VCaP (cell line): ENCODE measurements at regions not wholly inside any gene's neighbourhood (a gene's known extent, or its start where the extent isn't known, plus 50 kb on each side); places are given as distances from the start of the nearest gene placed in this dataset.

Experiments
- H3K27ac ChIP-seq: fragments of 450-650 bp; 2 replicates; pipeline ENCODE4 v1.5.1; 2017
- TF ChIP-seq, protein P1 (sequence below): fragments of 450-650 bp; conservative IDR thresholded peaks from 2 replicates; pipeline ENCODE4 v1.5.1; 2017; ENCODE audit warnings: mild to moderate bottlenecking, moderate library complexity

DNA sequence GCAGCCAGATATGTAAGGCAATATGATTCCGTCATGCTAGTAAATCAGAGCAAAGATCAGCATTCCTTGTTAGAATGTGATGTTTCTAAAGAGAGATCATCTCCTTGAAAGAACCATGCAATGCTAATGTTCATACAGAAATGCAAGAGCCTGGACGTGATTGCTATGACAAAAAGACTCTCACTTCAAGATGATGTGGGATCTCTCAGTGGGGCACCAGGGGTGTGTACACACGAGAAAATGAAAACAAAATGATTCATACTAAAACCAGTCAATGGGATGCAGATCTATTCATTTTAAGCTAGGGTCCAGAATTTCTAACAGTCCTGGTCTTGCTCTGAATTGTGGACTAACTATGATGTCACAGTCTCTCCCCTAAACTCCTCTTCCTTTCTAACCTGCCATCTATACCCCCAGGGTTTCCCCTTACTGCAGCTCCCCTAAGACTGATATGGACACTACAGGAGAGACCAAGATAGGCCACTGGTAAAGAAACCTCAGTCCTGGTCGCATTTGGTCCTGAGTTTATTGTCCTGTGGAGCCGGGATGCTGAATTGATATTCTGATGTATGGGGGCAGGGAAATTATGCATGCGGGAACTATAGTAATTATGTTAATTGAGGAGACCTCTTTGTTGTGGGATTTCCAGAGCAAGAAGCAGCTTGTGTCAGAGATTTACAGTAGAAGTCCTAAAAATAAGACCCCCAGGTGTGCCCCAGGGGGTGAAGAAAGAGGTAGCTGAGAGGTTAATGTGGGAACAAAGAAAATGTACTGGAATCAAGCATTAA is 179.0 kb downstream of the PMP22 start:
- TF ChIP-seq, protein P1, sequence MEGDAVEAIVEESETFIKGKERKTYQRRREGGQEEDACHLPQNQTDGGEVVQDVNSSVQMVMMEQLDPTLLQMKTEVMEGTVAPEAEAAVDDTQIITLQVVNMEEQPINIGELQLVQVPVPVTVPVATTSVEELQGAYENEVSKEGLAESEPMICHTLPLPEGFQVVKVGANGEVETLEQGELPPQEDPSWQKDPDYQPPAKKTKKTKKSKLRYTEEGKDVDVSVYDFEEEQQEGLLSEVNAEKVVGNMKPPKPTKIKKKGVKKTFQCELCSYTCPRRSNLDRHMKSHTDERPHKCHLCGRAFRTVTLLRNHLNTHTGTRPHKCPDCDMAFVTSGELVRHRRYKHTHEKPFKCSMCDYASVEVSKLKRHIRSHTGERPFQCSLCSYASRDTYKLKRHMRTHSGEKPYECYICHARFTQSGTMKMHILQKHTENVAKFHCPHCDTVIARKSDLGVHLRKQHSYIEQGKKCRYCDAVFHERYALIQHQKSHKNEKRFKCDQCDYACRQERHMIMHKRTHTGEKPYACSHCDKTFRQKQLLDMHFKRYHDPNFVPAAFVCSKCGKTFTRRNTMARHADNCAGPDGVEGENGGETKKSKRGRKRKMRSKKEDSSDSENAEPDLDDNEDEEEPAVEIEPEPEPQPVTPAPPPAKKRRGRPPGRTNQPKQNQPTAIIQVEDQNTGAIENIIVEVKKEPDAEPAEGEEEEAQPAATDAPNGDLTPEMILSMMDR, result no peak
- H3K27ac ChIP-seq, result no peak overlapping the region

DNA sequence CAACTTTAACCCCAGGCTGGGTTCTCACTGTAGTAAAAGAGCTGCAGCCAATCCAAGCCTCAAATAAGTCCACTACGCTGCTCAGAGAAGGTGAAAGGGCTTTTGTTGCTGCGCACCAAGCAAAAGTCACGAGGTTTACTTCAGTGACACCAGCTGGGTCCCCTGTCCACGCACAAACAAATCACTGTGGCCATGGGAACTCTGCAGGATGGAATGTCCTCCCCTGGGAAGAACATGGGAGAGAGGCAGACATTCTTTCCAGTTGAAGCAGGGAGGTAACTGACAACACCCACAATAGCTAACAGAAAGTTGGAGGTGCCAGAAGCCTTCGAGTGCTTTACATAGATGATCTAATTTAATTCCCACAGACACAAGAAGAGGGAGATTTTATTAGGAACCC is 181.9 kb downstream of the PMP22 start:
- TF ChIP-seq, protein P1, result no peak
- no peak overlapping the region for H3K27ac ChIP-seq

DNA sequence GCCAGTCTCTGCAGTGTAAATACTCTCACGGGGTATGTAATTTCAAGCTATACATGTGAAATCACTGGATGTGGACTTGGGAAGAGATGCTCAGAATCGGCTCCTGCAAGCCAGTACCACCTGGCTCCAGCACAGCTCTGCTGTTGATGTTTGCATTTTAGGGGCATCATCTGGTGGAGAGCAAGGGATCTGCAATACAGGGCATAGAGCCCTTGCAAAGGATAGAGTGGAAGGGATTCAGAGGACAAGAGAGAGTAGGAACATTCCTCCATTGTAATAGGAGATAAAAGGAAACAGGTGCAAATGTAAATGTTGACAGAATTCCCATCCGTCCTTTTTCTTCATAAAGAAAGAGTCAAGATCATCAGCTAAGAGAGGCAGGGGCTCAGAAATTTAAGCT is 184.1 kb downstream of the PMP22 start:
- TF ChIP-seq, protein P1, result no peak
- no peak overlapping the region for H3K27ac ChIP-seq

DNA sequence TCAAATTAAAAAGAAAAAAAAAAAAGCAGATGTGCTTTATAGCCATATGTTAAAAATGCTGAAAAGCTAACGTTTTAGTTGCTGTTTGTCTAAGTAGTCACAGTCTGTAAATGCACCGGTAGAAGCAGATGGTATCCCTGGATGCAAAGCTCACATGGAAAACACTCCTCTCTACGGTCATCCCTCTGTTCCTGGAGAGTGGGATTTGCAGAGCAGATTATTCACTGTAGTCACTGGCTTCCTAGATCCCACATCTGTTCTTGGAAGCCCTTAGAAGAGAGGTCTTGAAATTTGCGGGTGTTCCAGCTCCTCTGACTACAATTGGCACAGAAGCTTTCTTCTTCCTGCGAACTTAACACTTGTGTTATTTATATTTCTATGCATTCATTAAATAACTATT is 186.6 kb downstream of the PMP22 start:
- no peak overlapping the region for H3K27ac ChIP-seq
- TF ChIP-seq, protein P1, result no peak

DNA sequence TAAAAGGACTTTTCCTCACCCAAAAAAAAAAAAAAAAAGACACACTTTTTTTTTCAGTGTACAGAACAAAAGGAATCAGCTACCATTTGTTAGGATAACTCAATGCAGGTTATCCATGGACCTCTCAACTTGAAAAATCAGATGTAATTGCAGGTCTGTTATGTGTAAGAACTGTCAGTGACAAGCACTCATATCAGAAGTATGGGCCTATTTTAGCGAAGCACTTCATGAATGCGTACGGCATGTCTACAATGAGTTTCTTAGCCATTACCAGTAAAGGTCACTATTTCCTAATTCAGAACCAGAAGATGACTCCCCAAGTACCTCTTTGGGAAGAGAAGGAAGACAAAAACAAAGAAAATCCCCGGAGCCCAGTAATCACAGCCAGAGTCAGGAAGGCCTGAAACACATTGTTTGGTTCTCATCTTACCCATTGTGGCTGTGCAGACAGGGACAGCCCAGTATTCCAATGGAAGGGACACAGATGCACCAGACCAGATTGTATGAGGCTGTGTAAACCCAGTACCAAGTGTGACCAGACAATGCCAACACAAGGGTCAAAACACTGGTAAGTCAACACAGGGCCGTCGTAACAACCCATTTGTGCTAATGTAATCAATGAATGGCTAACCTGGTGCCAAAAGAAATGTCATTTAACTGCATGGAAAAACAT is 188.0 kb downstream of the PMP22 start:
- TF ChIP-seq, protein P1, result no peak
- H3K27ac ChIP-seq, result no peak overlapping the region

DNA sequence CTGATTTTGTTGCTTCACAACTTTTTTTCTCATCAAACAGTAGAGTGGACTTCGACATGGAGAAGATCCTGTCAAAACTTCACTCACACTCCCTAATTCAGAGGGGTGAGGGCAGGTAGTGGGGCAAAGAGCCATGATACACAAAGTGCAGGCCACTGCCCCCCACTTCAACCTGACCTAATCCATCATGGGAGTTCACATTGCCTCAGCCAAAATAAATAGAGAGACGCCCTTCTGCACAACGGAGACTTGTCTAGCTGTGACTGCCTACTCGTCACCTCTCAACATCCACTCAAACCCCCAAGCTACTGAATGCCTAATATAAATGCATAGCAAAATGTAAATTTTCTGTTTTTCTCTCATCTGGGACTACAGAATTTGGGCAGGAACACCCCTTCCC is 213.2 kb downstream of the PMP22 start:
- TF ChIP-seq, protein P1, result no peak
- no peak overlapping the region for H3K27ac ChIP-seq

DNA sequence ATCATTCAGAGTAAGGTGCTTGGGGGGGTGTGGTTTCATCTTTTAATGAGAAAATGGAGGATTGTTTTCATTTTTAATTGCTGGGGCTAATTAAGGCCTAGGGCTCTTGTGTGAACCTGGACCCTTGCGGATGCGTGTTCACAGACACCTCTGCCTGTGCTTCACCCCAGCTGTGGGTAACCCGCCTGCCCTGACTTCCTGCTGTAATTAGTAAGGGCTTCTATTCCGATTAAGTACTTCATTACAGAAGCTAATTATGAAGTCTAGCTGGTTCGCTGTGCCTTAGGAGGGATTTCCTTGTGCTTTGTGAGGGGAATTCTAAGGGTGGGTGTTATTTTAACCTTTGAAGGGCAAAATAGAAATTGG is 215.3 kb downstream of the PMP22 start:
- TF ChIP-seq, protein P1, result no peak
- no peak overlapping the region for H3K27ac ChIP-seq
